ENCODE measurements at regions not wholly inside any gene's neighbourhood (a gene's known extent, or its start where the extent isn't known, plus 50 kb on each side); places are given as distances from the start of the nearest gene placed in this dataset.

- TF ChIP-seq, protein P1, sequence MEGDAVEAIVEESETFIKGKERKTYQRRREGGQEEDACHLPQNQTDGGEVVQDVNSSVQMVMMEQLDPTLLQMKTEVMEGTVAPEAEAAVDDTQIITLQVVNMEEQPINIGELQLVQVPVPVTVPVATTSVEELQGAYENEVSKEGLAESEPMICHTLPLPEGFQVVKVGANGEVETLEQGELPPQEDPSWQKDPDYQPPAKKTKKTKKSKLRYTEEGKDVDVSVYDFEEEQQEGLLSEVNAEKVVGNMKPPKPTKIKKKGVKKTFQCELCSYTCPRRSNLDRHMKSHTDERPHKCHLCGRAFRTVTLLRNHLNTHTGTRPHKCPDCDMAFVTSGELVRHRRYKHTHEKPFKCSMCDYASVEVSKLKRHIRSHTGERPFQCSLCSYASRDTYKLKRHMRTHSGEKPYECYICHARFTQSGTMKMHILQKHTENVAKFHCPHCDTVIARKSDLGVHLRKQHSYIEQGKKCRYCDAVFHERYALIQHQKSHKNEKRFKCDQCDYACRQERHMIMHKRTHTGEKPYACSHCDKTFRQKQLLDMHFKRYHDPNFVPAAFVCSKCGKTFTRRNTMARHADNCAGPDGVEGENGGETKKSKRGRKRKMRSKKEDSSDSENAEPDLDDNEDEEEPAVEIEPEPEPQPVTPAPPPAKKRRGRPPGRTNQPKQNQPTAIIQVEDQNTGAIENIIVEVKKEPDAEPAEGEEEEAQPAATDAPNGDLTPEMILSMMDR (IDR thresholded peaks at IDR 0.05; ENCODE audit: low read depth, low read length): no peak
- TF ChIP-seq POLR2A (IDR thresholded peaks at IDR 0.05; ENCODE audit: extremely low read depth, insufficient read length): no peak
- TF ChIP-seq MYC (IDR thresholded peaks at IDR 0.05; ENCODE audit: low read depth, low read length): no peak
Measured at GRCh38 chr5:162474239-162474638, 406.7 kb downstream of the GABRG2 start.

Data from NB4 (cell line).